Loucy (cell line): ENCODE measurements at regions not wholly inside any gene's neighbourhood (a gene's known extent, or its start where the extent isn't known, plus 50 kb on each side); places are given as distances from the start of the nearest gene placed in this dataset.

Source experiments
- EZH2phosphoT487 ChIP-seq: fragments of 200-600 bp; IDR thresholded peaks from 2 replicates; pipeline ENCODE4 v1.6.1; 2018; ENCODE audit warnings: antibody characterized with exemption, mild to moderate bottlenecking, moderate library complexity, borderline replicate concordance
- TF ChIP-seq, protein P1 (sequence below): fragments of 200-600 bp; sonication (generic); conservative IDR thresholded peaks from 2 replicates; pipeline ENCODE4 v1.5.1; 2014; ENCODE audit warnings: mild to moderate bottlenecking, antibody characterized with exemption, low read length

DNA sequence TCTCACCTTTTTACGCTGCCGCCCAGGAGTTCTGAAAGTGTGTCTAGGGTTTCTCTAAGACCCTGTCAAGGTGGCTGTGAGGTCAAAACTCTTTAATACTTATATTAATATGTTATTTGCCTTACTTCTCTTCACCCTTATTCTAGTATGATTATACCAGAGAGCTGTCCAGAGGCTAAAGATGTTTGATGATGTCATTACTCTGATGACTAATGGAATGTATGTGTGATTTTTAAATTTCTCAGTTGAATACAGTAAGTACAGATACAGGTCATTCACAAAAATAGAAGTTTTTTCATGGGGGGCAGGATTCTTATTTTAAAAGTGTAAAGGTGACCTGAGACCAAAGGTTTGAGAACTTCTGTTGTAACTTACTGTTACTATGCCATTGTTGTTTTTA, 150.6 kb upstream of the FOXP2 start:
- TF ChIP-seq, protein P1, sequence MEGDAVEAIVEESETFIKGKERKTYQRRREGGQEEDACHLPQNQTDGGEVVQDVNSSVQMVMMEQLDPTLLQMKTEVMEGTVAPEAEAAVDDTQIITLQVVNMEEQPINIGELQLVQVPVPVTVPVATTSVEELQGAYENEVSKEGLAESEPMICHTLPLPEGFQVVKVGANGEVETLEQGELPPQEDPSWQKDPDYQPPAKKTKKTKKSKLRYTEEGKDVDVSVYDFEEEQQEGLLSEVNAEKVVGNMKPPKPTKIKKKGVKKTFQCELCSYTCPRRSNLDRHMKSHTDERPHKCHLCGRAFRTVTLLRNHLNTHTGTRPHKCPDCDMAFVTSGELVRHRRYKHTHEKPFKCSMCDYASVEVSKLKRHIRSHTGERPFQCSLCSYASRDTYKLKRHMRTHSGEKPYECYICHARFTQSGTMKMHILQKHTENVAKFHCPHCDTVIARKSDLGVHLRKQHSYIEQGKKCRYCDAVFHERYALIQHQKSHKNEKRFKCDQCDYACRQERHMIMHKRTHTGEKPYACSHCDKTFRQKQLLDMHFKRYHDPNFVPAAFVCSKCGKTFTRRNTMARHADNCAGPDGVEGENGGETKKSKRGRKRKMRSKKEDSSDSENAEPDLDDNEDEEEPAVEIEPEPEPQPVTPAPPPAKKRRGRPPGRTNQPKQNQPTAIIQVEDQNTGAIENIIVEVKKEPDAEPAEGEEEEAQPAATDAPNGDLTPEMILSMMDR, result no peak
- no peak for TF ChIP-seq EZH2phosphoT487
